ENCODE measurements at regions not wholly inside any gene's neighbourhood (a gene's known extent, or its start where the extent isn't known, plus 50 kb on each side); places are given as distances from the start of the nearest gene placed in this dataset.

DNA sequence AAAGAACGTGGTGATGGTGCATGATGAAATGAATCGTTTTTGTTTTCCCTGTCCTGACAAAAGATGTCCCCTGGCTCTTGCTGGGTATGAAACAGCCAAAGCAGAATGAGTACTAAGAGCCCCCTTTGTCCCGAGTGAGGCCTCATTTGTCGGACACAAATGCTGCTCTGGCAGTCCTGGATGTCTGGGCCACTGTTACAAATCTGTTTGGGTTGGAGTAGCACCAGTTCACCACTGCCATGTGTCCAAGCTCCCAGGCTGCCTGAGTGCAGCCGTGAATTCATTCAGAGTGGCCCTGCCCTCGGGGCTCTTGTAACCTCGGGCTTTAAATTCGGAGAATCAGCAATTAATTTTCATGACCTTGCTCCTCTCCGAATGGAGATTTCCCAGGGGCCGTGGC is 182.4 kb downstream of the NUFIP1 start:
- no peak overlapping the region for H3K27ac ChIP-seq (ENCODE audit: control insufficient read depth, insufficient read depth, low read length)
- no peaks in the 10 kb centered on the region for H3K36me3 ChIP-seq (ENCODE audit: control insufficient read depth in 2 of 2, extremely low read depth in 1 of 2, insufficient read depth in 2 of 2, low read length in 2 of 2)
- no peak overlapping the region for H2AFZ ChIP-seq (ENCODE audit: control insufficient read depth, low read length)
- TF ChIP-seq, protein P1, sequence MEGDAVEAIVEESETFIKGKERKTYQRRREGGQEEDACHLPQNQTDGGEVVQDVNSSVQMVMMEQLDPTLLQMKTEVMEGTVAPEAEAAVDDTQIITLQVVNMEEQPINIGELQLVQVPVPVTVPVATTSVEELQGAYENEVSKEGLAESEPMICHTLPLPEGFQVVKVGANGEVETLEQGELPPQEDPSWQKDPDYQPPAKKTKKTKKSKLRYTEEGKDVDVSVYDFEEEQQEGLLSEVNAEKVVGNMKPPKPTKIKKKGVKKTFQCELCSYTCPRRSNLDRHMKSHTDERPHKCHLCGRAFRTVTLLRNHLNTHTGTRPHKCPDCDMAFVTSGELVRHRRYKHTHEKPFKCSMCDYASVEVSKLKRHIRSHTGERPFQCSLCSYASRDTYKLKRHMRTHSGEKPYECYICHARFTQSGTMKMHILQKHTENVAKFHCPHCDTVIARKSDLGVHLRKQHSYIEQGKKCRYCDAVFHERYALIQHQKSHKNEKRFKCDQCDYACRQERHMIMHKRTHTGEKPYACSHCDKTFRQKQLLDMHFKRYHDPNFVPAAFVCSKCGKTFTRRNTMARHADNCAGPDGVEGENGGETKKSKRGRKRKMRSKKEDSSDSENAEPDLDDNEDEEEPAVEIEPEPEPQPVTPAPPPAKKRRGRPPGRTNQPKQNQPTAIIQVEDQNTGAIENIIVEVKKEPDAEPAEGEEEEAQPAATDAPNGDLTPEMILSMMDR (optimal IDR thresholded peaks at IDR 0.05 in 1 of 3, IDR thresholded peaks at IDR 0.05 in 1 of 3, conservative IDR thresholded peaks at IDR 0.05 in 1 of 3; ENCODE audit: extremely low read depth in 1 of 3, insufficient read depth in 2 of 3, low read length in 3 of 3), result no peak
- TF ChIP-seq EZH2 (IDR thresholded peaks at IDR 0.05; ENCODE audit: low read length), result no peak
- no peak overlapping the region for H3K4me3 ChIP-seq (ENCODE audit: control insufficient read depth in 2 of 3, extremely low read depth in 1 of 3, insufficient read depth in 2 of 3, low read depth in 1 of 3, low read length in 3 of 3)
- FAIRE-seq (no peak), DNase-seq (ENCODE audit: low read depth, low spot score) (no peak)
- no peaks in the 10 kb centered on the region for H3K27me3 ChIP-seq (ENCODE audit: control insufficient read depth, extremely low read depth, insufficient read depth, low read length)
- peaks cover 12% of the 10 kb centered on the region for H3K4me1 ChIP-seq (ENCODE audit: control insufficient read depth, extremely low read depth, insufficient read depth, low read length)
- no peaks in the 10 kb centered on the region for H3K9me3 ChIP-seq (ENCODE audit: control insufficient read depth, low read depth, low read length)
- no peak overlapping the region for H3K4me2 ChIP-seq (ENCODE audit: control insufficient read depth, extremely low read depth, insufficient read depth, low read depth, low read length)
- no peak overlapping the region for H3K9ac ChIP-seq (ENCODE audit: control insufficient read depth, extremely low read depth, insufficient read depth, low read length)
- dilution Hi-C loops (cut with MboI; ENCODE audit: extremely low pct_ligation_motif_present, low sequenced_read_pairs), result no loop called here
- H3K9me1 ChIP-seq (ENCODE audit: control insufficient read depth, extremely low read depth, insufficient read depth, low read length), result no peaks in the 10 kb centered on the region
- no peaks in the 10 kb centered on the region for H3K79me2 ChIP-seq (ENCODE audit: control insufficient read depth, insufficient read depth, low read length)
- no peaks in the 10 kb centered on the region for H4K20me1 ChIP-seq (ENCODE audit: control insufficient read depth, extremely low read depth, insufficient read depth, low read length)

DNA sequence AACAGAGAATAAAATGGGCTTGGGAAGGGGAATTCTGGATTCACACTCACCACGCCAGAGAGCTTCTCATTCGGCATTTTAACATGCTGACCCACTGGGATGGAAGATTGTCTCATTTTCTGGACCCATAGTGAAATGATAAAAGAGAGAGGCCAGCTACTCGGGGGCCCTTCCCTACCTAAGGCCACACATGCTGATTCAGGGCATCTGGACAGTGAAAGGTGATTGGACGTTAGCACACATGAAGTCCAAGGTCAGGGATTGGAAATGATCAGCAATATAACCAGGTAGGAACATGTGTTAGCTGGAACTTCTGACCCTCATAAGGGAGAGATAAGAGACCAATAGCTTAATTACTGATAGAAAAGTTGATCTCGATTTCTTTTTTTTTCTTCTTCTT is 183.7 kb downstream of the NUFIP1 start:
- no peaks in the 10 kb centered on the region for H3K36me3 ChIP-seq (ENCODE audit: control insufficient read depth in 2 of 2, extremely low read depth in 1 of 2, insufficient read depth in 2 of 2, low read length in 2 of 2)
- H3K4me2 ChIP-seq (ENCODE audit: control insufficient read depth, extremely low read depth, insufficient read depth, low read depth, low read length), result no peak overlapping the region
- H3K27ac ChIP-seq (ENCODE audit: control insufficient read depth, insufficient read depth, low read length), result no peak overlapping the region
- H3K4me1 ChIP-seq (ENCODE audit: control insufficient read depth, extremely low read depth, insufficient read depth, low read length), result peaks cover 14% of the 10 kb centered on the region
- DNase-seq (ENCODE audit: low read depth, low spot score) (no peak), FAIRE-seq (no peak)
- no peak overlapping the region for H3K4me3 ChIP-seq (ENCODE audit: control insufficient read depth in 2 of 3, extremely low read depth in 1 of 3, insufficient read depth in 2 of 3, low read depth in 1 of 3, low read length in 3 of 3)
- H3K9me3 ChIP-seq (ENCODE audit: control insufficient read depth, low read depth, low read length), result no peaks in the 10 kb centered on the region
- H3K79me2 ChIP-seq (ENCODE audit: control insufficient read depth, insufficient read depth, low read length), result no peaks in the 10 kb centered on the region
- no peaks in the 10 kb centered on the region for H3K27me3 ChIP-seq (ENCODE audit: control insufficient read depth, extremely low read depth, insufficient read depth, low read length)
- H3K9me1 ChIP-seq (ENCODE audit: control insufficient read depth, extremely low read depth, insufficient read depth, low read length), result no peaks in the 10 kb centered on the region
- H2AFZ ChIP-seq (ENCODE audit: control insufficient read depth, low read length), result no peak overlapping the region
- H3K9ac ChIP-seq (ENCODE audit: control insufficient read depth, extremely low read depth, insufficient read depth, low read length), result no peak overlapping the region
- no peaks in the 10 kb centered on the region for H4K20me1 ChIP-seq (ENCODE audit: control insufficient read depth, extremely low read depth, insufficient read depth, low read length)
- dilution Hi-C loops (cut with MboI; ENCODE audit: extremely low pct_ligation_motif_present, low sequenced_read_pairs), result no loop called here
- TF ChIP-seq, protein P1 (optimal IDR thresholded peaks at IDR 0.05 in 1 of 3, IDR thresholded peaks at IDR 0.05 in 1 of 3, conservative IDR thresholded peaks at IDR 0.05 in 1 of 3; ENCODE audit: extremely low read depth in 1 of 3, insufficient read depth in 2 of 3, low read length in 3 of 3), result no peak
- no peak for TF ChIP-seq EZH2 (IDR thresholded peaks at IDR 0.05; ENCODE audit: low read length)

Measured in keratinocyte (primary cell).